GM19328 (cell line): ENCODE measurements at regions not wholly inside any gene's neighbourhood (a gene's known extent, or its start where the extent isn't known, plus 50 kb on each side); places are given as distances from the start of the nearest gene placed in this dataset.

Experiments
- ATAC-seq: cut with Tn5 transposase; IDR thresholded peaks from one replicate; pipeline ENCODE4 v1.9.1; 2021; ENCODE audit warnings: mild to moderate bottlenecking, moderate library complexity; ENCODE audit not compliant: unreplicated experiment

DNA sequence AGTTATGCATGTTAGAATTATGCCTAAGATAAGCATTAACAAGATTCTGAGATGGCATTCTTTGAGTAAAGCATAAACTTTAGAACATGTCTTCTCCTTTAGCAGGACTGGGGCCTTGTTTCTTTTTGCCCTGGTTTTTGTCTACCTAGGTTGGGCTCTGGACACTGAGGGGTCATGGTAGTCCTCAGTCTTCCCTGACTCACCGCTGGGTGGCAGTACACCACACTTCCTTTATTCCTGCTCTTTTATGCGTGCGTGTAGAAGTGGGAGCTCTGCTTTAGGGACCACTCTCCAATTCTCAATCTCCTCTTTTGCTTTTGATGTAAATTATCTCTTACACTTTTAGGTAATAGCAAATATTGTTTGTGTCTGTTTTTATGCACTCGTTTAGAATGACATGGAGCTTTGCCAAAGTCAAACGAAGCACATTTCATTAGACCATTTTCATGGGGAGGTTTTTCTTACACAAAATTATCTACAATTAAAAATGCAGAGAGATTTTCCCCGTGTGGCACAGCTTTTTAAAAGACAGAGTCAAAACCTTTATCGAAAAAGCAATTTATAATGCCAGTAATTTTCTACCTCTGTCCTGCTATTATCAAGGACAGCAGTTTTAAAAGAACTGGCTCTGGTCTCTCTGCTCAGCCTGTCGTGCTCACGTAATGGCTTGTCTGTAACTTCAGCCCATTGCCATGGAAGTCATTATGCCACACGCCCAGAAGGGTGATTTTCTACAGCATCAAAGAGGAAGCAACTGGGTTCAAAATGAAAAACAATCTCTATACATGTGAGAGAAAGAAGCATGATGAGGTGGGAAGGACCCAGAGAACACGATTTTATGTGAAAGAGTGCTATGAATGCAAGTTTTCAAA, 413.9 kb downstream of the COG6 start:
- ATAC-seq = no peak

DNA sequence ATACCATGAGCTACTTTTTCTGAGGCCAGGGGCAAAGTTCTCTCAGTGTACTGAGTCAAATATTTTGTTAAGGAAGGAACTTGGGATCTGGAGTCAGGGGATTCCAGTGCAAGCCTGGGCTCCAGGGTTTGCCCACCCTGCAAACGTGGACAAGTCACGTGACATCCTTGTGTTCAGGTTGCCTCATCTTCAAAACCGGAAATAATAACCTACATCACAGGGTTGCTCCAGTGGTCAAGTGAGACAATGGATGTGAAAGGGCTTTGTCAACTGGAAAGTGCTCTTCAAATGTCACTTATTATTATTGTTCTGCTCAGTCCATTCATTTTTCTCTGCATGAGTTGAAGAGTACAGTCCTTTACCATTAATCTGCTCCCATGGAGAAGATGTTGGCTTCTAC, 414.9 kb downstream of the COG6 start:
- ATAC-seq = no peak

DNA sequence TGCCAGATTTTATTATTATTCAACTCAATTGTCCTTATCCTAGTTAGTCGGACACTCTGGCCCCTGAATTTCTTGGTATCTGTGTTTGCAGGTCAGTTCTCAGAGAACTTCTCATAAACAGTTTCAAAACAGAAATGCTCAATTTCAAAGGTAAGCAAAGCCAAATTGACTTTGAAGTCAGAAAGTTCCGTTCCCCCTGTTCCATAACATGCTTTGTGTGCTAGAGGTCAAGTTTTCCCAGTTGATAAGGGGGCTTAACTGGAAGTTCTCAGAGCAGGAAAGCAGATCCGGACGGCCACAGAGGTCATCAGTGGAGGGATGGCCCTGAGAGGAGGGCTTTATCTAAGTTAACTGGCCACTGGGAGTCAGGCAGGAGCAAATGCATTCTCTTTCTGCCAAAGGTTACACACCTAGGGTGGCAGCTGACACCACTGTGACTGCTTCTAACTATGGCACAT, 417.2 kb downstream of the COG6 start:
- ATAC-seq = no peak

DNA sequence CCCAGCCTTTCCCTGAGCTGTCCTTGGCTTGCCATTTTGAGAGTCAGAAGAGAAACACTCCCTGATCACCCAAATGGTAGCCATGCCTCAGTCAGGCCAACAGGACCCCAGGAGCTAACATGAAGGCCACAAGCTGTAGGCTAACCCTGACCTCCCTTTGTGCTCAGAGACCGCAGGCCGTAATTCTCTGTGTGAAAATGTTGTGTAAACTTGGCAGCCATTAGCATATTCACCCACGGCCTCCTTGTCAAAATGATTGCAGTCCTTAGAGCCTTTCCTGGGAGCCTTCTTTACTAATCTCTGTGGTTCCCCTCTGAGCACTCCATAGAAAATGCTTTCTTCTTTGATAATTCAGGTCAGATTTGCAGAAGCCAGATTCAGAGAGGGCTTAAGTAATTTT, 418.9 kb downstream of the COG6 start:
- no peak for ATAC-seq

DNA sequence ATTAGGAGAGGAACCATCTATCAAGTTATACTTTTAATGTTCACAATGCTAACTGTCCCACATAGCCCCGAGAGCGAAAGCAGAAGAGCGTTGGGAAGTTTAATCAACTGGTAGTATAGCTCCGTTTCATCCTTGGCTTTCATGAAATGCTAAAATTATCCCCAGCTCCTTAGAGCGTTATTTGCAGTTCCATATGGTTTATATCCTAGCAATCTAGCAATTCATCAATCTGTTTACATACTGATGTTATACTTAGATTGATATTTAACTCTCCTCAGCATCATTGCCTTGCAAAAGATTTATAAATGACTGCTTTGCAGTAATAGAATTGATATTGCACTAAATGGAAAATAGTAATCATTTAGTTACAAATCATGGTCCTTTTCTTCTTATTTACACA, 419.8 kb downstream of the COG6 start:
- ATAC-seq = no peak

DNA sequence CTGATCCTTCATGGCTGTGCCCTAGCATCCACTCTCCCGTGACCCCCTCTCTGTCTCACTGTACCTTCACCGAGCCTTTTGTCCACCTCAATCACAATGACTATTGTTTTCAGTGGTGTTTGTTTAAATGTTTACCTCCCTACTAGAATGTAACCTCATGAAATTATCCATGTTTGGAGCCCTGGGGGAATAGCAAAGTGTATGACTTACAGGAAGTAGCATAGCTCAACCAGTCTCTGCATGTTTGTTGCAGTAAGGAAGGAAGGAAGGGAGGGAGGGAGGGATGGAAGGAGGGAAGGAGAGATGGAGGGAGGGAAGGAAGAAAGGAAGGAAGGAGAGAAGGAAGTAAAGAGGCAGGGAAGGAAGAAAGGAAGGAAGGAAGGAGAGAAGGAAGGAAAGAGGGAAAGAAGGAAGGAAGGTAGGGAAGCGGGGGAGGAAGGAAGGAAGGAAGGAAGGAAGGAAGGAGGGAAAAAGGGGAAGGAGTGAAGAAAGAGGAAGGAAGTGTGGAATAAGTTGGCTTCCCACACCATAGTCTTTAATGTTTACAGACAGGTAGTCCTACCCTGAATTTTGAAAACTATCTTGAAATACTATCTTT, 421.4 kb downstream of the COG6 start:
- ATAC-seq = no peak

DNA sequence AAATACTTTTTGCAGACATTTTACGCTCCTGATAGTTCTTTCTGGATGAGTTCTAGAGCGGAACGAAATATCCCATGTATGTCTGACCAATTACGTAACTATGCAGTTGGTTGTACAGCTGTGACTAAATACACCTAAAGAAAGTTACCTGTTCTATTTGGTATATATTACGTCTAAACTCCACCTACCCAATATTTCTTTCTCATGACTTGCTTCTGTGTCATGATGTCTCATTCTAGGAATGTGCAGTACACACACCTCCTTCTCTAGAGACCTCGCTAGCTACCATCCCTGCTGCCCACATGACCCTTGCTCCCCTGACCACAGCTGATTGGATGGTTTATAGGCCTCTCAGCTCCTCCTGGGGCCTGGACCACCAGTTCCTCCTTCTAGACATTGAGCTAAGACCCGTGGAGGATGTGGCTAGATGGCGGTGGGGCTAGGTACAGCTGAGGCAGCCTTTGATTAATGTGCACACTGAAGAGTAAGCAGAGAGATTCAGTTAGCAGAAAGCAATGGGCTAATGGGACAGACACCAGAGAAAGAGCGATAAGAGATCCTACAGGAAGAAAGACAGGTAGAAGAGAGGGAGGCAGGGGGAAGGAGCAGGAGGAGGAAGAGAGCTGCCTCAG, 422.1 kb downstream of the COG6 start:
- ATAC-seq = no peak

DNA sequence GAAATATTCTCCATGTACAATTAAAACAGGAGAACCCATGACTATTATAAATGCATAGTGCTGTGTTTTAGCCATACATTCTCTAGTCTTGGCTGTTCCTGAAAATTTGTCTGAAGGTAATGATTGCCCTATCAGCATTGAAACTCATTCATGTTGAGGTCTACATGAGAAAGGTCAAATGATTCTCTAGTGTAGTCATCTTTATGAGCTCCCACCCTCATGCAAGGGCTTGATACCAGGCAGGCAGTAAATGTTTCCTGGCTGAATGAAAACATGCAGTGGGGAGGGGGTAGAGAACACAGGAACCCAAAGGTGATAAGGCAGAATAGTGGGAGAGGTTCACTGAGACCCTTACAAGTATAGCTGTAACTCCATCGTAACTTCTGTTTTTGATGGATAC, 424.3 kb downstream of the COG6 start:
- no peak for ATAC-seq

DNA sequence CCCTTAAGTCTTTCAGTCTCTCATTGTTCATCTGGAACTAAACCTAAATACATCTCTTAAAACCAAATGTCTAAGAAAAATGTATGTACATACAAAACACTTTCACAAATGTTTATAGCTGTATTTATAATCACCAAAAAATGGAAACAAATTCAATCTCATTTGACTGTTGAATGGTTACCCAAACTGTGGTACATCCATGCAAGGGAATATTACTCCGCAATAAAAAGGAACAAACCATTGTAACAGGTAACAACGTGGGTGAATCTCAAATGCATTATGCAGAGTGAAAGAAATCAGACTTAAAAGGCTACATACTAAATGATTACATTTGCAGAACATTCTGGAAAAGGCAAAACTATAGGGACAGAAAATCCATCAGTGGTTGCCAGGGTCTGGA, 425.2 kb downstream of the COG6 start:
- ATAC-seq = no peak

DNA sequence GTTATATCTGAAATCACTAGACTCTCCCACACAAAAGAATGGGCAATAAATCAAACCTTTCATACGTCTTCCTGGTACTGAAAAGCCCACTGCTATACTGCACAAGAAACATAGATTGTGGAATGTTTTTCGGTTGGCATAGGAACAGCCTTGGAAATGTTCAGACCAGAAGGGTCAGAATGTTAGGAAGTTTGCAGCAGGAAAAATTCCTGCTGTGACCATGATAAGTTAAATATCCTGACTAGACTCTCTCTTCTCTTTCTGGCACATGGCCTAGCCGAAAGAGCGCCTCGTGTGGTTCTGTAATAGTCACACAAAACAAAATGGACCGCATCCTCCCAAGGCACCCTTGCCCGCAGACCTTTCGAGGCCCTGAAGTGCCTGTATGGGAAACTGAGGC, 427.2 kb downstream of the COG6 start:
- no peak for ATAC-seq

DNA sequence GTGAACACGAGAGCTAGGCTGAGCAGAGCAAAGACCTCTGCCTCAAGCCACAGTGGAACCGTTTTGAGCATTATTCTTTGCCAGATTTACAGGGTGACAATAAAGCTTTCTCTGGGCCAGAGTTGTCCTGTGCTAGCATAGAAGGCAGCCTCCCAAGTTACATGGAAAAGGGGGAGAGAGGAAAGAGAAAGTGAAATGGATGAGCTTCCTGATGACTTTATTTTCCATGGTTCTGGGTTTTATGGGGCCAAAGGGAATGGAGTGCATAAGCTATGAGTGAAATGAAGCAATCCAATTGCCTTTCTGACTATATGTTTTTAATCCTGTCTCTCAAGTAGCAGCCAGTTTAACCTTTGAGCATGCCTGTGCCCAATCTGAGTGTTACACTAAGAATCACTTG, 428.4 kb downstream of the COG6 start:
- no peak for ATAC-seq

DNA sequence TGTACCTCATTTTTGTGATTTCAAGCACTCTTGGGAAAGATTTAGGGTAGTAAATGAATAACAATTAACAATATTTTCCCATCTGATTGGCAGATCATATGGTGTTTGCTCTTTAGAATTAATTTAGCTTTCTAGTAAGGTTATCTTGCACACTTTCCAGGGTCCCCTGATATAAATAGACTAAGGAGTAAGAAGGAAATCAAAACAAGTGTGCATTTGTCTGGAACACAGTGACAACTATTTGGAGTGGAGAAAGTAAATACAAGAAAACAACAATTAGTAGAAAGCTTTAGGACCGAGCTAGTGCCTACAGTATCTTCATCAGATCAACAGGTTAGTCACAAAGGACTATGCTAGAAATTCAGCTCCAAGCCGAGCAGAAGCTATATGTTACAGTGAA, 429.5 kb downstream of the COG6 start:
- no peak for ATAC-seq

DNA sequence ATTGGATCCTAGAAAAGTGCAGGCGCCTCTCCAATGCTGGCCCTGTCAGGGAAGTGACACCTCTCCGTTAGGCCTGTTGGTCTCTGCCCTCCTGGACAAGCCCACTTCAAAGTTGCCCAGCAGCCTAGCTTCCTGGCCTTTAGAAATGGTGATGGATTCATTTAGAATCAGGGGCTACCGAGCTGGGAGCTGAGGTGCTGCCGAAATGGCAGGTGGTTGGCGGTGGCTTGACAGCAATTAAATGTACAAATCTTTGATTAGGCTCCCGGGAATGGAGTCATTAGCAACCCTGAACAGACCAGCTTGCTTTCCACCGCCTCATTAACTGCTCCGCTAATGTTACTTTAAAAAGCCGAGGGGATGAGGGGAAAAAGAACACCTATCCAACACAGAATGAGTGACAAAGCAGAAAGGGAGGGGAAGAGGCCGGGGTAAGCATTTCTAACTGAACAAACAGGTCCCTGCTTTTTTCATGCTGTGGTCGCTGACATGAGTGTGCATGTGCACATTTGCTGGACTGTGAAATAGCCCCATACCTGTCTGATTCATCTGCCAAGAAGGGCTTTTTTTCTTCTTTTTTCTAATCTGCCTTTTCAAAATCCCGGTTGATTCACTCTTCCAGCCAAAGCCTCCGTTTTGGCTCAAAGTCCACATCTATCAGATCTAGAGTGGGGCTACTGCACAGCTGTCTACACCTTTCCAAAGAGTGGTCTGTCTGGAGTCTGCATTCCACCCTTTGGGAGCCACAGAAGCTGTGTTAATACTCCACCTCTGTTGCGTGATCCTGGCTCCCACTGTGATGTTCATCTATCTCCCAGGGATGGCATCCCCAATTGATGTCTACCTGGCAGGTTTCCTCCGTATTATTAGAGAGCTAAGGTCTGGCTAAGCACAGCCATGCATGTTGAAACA, 431.9 kb downstream of the COG6 start:
- no peak for ATAC-seq

DNA sequence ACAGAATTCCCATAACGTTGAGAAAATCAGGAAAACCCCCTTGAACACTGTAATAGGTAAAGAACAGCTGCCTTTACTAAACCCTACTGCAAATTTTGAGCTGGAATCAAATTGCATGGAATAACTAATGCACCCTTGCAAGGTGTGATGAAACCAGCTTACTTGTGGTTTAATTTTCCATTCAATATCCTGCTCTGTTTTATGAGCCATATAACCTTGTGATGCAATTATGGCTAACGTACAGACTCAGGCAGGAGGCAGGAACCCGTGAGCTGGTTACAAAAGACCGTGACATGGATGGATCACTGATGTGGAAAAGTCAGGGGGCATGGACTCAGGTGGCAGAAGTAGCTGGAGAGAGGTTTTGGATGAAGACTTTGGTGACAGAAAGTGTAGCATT, 438.6 kb downstream of the COG6 start:
- no peak for ATAC-seq

DNA sequence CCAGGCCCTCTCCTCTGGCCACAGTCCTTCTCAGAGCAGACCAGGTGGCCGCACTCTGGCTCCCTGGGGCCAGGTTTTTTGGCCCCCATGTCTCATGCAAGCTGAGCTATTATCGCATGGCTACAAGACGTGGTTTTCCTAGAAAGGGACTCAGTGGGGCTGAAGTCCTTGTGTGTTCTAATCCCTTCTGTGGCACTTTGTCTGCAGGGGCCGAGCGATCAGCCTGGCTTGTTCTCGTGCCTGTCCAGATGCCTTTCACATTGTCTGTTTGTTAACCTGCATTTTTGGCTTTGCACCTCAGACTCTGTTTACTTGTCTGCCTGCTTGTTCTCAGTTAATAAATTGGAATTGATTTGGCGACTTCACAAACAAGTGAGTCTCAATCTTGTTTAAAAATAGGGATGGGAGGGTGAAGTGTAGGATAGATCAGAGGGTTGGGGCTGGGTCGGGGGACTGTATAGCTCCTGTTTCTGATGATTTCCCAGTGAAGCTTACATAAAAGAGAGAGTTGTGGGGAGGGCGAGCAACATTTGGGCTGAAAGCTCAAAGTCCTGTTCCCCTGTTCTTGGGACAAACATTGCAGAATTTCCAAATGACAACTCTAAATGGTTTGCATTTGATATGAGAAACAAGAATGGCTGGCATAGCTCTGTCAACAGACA, 440.4 kb downstream of the COG6 start:
- no peak for ATAC-seq

DNA sequence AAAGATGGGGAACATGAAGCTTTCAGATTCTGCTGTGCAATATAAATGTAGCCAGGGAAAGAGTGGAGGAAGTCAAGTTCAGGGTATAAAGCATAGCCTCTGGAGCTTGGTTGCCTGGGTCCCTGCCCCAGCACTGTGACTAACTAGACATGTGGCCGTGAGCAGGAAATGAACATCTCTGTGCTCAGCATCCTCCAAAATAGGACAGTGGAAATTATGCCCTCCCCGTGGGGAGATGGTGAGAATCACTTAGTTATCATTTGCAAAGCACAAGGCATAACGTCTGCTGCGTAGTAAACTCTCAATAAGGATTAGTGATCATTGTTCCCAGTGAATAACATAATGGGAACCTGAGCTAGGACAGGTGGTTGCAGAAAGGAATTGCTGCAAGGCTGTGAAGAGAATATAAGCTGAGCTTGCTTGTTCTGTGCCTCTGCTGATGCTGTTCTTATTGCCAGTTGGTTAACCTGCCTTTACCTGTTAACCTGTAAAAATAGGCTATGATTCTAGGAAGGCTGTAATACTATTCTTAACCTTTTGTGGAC, 441.0 kb downstream of the COG6 start:
- no peak for ATAC-seq

DNA sequence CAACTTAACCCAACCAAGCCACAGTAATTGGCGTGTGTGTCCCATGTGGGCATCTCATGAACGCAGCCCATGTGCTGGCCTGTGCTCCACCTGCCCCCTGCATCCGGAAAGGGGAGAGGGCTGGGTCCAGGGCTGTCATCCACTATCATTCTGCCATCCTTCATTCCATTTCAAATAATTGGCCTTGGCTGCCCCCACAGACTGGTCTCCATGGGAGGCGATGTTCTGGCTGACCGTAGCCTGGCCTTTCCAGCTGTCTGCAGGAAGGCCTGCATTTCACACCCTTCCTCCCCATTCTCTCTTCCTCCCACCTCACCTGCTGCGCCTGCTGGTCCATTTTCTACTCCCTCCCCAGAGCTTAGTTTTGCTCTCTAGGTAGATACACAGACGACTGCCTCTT, 442.8 kb downstream of the COG6 start:
- ATAC-seq = no peak

DNA sequence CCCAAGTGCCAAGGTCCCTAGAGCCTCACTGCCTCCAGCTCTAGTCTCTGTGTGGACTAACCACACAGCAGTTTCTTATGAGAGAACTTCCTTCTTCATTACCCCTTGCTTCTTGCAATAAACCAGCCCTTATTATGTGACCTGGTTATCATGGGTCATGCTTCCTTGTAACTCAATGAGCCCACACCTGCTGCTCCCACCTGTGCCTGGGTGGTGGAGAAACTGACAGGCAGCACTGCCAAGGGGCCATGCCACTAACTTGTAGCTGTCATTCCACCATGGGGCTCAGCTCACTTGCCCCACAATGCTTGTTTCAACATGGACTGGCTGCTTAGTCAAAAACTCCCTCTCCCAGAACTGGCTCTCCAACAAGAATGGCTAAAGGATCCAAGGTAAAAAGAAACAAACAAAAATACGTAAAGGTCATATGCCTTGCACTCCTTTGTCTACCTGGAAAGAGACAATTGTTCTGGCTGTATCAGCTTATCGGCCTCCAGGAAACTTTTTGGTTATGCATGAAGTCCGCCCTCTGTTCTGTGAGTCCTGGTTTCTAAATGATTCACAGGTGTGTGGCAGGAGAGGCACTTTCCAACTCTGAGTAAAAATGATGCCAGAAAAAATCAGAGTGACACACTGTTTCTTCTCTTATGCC, 446.4 kb downstream of the COG6 start:
- ATAC-seq = peak; percentile 82

DNA sequence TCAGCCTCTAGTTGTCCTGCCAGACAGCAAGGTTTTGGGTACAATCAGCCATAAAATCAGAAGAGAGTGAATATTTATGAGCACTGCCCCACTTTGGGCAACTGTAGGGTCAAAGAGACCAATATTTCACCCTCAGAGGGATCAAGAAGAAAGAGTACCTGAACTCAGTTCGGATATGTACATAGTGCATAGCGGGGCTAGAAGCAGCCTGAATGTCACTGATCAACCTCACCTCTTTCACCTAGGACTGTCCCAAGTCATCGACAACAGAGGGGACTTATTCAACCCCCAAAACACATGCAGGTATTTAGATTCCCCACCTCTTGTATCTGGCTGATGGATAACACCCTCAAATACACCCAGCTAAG, 446.9 kb downstream of the COG6 start:
- ATAC-seq = peak; percentile 15

DNA sequence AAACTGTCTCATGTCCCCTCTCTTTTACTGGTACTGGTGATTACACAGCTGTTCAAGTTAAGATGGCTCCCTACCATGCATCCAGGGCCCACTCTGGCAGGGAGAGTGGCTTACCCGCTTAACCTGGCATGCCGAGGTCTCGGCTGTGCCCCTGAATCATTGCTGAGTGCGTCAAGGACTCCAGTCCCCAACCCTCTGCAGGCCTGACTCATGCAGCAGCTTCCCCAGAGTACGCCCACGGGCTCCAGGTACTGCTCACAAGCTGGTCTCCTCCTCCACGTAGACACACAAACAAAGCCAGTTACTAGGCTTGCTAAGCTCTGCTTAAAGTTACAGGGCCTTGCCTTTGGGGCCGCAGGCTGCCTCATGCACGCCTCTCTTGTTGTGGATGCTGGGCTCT, 447.4 kb downstream of the COG6 start:
- ATAC-seq = no peak
